HG02642 (cell line): ENCODE measurements at regions not wholly inside any gene's neighbourhood (a gene's known extent, or its start where the extent isn't known, plus 50 kb on each side); places are given as distances from the start of the nearest gene placed in this dataset.

Experiments
- ATAC-seq: cut with Tn5 transposase; IDR thresholded peaks from one replicate; pipeline ENCODE4 v1.9.1; 2021; ENCODE audit warnings: mild to moderate bottlenecking; ENCODE audit not compliant: unreplicated experiment, poor library complexity

DNA sequence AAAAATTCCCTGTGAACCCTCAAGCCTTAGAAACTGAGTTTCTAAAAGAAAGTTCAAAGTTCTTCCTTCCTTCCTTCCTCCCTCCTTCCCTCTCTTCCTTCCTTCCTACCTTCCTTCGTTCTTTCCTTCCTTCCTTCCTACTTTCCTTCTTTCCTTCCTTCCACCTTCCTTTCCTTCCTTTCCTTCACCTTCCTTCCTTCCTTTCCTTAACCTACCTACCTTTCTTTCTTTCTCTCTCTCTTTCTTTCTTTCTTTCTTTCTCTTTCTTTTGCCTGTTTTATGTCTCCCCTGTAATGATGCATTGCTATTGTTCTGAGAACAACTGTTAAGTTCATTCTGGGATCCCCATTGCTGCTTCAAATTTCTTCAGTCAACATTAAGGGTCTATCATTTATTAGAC, 551.1 kb downstream of the TFEC start:
- no peak for ATAC-seq

DNA sequence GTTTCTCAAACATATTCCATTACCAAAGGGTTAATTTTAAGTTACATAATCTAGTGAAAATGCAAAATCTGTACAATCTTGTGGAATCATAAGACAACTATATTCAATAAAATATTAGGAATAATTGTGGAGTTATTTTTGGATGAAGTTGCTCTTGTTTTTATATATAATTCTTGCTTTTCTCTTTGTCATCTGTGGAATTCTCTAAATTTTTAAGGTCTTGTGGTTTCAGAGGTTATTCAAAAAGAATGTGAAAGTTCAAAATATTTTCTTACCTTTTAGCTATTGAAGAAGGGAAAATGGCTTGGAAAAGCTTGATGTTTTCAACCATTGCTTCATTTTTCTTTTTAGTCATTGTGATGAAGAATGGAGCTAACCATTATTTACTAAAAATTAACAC, 552.1 kb downstream of the TFEC start:
- no peak for ATAC-seq

DNA sequence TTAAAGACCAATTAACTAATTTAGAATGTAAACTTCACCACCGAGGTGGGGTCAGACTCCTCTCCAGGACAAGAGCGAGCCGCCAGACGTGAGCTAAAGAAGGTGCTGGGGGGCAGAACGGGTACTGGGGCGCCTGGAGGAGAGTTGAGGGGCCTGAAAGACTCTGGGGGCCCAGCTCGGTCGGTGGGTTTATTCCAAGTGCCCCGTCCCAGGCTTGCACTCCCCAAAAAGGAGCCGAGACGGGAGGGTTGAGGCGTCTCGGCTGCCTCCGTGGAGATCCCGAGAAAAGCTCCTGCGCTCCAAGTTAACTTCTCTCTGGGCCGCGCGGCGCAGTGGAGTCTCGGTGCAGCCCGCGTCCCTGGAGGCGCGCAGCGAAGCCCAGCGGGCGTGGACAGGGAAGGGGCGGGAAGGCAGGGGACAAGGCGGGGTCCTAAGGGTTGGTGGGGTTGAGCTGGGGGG, 553.3 kb downstream of the TFEC start:
- no peak for ATAC-seq

DNA sequence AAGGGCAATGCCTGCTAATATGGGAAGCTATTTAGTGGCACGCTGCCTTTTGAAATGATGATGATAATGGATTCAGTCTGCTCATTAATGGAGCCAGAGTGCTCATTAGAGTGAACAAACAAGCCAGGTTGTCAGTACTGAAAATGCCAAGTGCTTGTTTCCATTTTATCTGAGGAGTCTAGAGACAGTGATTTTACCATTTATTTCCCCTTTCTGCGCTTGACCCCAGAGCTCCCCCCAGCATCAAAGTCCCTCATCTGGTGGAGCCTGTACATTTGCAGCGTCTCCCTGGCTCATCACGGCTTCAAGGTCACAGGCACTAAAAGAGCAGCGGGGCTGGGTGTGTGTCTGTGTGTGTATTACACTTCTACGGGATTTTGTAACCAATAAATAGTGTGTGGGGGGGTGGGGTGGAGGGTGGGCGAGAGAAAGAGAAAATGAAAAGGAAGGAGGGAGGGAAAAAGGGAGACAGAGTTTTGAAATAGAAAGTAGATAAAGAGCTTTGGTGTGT, 553.8 kb downstream of the TFEC start:
- ATAC-seq: no peak

- ATAC-seq: no peak
Observed at GRCh38 chr7:115475761-115476385, 554.0 kb downstream of the MDFIC start.

DNA sequence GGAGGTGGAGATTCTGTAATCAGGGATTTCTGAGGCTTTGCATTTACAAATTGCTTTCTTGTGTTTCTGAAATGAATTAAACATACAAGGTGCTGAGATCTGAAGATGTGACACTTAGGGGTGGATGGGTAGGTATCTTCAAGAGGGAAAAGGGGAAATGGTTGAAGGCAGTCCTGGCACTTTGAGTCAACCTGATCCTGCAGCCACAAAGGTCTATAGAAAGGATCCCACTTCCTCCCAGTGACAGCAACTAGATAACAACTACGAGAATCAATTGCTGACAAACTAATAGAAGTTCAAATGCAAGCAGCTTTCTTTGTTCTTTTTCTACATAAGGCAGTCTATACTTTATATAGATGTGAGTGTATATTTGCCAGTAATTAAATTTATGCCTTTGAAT, 553.3 kb downstream of the MDFIC start:
- no peak for ATAC-seq

GRCh38 chr7:115474137-115474536, 552.2 kb downstream of the MDFIC start:
- ATAC-seq: no peak

DNA sequence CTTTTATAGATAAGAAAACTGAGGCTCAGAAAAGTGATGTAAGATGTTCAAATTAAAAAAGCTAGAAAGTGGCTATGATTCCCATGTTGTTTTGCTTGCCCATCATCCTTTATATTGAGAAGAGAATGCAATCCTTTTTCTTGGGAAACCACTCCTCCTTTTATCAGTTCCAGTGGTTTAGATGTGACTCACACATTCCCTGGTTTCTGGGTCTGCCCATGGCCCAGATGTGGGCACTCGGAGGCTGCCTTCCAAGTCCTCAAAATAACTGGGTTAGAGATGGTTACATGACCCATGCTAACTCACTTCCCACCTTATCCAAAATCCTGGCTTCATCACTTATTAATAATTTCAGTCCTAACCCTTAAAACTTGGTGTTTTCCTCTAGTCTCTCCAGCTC, 550.0 kb downstream of the MDFIC start:
- ATAC-seq: no peak

GRCh38 chr7:115462301-115463015, 540.6 kb downstream of the MDFIC start:
- no peak for ATAC-seq

- ATAC-seq: no peak
Observed at GRCh38 chr7:115449689-115450088, 527.8 kb downstream of the MDFIC start.

DNA sequence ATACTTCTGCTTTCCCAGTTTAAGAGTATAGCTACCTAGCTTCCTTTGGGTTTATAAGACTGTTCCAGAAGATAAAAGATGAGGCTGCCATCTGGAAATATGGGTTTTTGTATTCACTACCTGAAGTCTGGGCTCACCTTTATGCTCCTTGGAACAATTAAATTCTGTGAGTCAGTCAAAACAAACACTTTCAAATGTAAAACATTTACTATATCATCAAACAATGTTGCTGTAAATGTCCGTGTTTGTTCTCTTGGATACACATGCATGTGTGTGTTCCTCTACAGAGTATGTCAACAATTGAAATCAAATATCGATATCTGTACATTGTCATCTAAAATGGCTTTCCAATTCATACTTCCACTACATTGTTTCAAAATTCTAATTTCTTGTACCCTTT, 525.6 kb downstream of the MDFIC start:
- no peak for ATAC-seq

GRCh38 chr7:115441033-115441432, 519.1 kb downstream of the MDFIC start:
- ATAC-seq: no peak

DNA sequence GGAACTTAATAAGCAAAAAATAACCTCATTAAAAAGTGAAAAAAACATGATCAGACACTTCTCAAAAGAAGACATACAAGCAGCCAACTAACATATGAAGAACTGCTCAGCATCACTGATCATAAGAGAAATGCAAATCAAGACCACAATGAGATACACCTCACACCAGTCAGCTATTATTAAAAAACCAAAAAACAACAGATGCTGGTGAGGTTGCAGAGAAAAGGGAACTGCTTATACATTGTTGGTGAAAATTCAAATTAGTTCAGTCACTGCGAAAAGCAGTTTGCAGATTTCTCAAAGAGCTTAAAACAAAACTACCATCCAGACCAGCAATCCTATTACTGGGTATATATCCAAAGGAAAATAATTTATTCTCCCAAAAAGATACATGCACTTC, 513.3 kb downstream of the MDFIC start:
- peak; percentile 92 for ATAC-seq

DNA sequence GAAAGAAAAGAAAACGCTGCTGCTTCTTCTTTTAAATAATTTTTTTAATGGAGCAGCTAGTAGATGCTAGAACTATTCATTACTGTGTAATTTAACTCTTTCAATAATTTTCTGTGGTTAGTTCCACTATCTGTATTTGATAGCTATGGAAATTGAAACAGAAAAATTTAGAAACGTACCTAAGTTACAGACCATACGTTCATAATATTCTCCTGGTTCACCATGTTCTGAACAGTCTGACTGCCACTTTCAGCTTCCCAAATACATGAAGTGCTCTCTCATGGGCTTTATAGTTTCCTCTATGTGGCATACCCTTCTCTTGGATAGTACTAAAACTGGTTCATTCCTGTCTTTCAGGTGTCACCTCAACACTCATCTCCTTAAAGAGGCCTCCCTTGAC, 508.0 kb downstream of the MDFIC start:
- no peak for ATAC-seq

GRCh38 chr7:115417662-115418061, 495.8 kb downstream of the MDFIC start:
- no peak for ATAC-seq

DNA sequence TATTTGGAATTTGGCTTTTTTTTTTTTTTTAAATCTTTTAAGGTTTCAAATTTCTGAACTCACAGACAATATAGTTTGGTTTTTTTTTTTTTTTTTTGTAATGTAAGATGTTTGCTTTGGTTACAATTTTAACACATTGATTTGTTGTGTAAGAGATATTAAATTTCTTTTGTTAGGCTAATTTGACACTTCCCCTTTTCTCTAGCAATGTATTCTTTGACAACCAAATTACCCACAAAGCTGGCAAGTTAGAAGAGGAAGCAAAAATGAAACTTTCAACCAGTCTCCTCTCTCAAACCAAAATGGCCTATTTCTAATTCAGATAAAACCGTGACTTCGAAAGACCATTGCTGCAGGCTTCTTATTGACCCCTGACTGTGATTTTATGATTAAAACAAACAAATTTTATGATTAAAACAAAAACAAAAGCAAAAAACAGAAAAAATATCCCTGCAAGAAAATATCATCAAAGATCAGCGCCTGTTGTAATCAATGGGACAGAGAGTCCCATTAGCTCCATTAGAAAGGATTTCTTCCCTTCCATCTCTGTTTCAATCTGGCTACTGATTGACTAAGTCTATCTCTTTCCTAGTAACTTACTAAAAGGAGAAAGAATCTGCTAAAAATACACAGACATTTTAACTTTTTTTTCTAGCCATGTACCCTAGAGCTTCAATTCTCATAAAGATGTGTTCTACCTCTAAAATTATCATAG, 489.2 kb downstream of the MDFIC start:
- ATAC-seq: peak; percentile 87

DNA sequence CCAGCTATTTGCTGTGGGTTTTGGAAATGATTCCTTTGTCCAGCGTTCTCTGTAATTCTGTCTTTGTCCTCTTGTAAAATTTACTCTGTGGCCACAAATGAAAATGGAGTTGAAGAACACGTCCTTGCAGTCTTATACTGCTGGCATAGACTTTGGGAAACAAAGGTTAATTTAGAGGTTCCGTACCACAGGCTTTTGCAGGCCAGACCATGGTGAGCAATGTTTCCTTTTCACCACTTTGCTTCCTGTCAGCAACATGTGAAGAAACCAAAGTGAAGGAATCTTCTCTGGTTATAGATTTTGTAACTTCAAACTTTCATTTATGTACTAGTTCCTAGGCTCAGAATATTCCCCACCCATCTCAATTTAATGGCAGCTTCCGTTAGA, 488.5 kb downstream of the MDFIC start:
- ATAC-seq: peak; percentile 28

DNA sequence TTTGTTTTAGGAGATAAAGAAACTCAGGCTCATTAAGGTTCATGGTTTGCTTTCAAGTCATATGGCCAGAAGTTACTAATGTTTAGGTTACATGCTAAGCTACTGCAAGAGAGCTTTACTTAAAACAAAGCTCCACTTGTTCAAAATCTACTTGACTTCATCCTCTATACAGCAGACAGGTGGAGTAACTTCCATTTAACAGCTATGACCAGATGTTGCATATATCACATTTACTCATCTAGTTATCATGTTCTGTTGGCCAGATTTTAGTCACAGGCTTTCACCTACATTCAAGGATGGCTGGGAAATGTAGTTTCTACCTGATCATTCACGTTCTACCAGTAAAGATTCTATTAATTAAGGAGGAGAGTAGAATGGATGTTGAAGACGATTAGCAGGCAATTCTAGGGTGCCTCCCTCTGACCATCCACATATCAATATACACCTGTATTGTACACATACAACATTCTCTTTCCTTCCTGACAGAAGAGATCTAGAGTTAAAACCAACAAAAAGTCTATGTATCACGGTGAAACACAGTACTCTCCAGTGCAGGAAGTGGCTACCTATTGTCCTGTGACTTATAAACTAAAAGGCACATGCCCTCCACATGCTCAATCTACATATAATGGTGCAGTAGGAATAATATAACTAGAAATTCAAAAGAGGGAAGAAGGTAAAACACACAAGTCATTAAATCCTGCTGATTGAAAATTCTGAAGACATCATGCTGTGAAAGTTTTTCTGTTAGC, 488.0 kb downstream of the MDFIC start:
- ATAC-seq: peak; percentile 44

GRCh38 chr7:115406219-115406618, 484.3 kb downstream of the MDFIC start:
- no peak for ATAC-seq

DNA sequence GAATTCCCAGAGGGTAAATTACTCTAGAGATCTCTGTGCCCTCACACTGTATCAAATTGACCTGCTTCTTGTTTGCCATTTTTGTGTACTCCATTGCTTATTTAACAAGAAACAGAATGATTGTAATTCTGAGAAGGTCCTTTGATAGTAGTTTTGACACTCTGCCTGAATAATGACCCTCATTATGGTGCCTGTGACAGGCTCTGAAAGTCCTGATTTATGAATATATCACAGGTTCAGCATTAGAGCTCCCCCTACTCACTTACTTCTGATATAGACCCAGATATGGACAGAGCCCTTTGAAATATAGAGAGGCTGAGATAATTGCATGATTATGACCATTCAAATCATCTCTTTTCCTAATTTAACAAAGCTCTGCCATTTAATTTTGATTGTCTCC, 465.2 kb downstream of the MDFIC start:
- ATAC-seq: no peak

GRCh38 chr7:115379321-115379720, 457.4 kb downstream of the MDFIC start:
- no peak for ATAC-seq
